ENCODE measurements at regions not wholly inside any gene's neighbourhood (a gene's known extent, or its start where the extent isn't known, plus 50 kb on each side); places are given as distances from the start of the nearest gene placed in this dataset.

- no peak for TF ChIP-seq CTCF (IDR thresholded peaks at IDR 0.05)
- no peak for TF ChIP-seq POLR2A (IDR thresholded peaks at IDR 0.05)
Observed at GRCh38 chr7:21361413-21362125, 66.3 kb upstream of the SP4 start.

Measured in lower leg skin (tissue), 3 donors.